GM18909 (cell line): ENCODE measurements at regions not wholly inside any gene's neighbourhood (a gene's known extent, or its start where the extent isn't known, plus 50 kb on each side); places are given as distances from the start of the nearest gene placed in this dataset.

Experiments
- ATAC-seq: cut with Tn5 transposase; IDR thresholded peaks from one replicate; pipeline ENCODE4 v1.9.1; 2021; ENCODE audit warnings: mild to moderate bottlenecking; ENCODE audit not compliant: unreplicated experiment, poor library complexity

DNA sequence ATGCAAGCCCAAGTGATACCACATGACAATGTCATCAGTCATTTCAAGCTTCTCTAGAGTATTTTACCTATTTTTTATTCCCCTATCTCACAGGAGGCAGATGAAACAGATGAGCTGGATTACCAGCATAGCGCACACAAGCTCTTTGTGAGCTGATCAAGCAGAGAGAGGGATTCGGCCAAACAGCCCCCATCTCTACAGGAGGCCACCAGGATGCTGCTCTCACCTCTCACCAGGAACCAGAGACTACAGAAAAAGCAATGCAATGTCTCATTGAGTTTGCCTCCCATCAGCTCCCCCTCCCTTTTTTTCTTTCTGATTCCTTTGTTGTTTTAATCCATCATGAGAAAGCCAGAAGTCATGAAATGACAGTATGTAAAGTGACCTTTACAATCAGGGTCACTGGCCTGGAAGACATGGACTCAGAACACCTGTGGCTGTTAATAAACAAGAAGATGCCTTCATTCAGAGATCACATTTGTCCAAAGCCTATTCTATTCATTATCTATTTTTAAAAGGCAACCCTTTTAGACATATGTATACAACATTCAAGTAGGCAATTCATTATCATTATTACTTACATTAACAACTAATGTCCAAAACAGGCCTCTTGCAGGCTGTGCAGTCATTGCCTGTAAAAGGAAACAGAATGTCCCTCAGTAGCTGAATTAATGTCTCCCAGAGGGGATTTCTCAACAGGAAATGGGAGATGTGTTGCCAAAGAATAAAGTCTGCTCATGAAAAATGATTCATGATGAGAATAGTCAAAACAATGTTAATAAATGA is 656.6 kb downstream of the TBC1D4 start:
- ATAC-seq = no peak

- no peak for ATAC-seq
These were observed 661.2 kb downstream of the TBC1D4 start for GRCh38 chr13:74820809-74821208.

DNA sequence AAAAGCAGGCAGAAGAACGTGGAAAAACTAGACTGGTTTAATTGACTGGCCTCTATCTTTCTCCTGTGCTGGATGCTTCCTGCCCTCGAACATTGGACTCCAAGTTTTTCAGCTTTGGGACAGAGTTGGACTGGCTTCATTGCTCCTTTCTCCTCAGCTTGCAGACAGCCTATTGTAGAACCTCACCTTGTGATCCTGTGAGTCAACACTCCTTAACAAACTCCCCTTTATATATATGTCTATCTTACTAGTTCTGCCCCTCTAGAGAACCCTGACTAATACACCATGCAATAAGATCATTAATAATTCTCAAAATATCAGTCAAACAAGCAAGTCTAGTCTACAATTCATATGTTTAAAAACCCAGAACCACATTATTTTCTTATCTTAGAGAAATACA is 662.4 kb downstream of the TBC1D4 start:
- ATAC-seq = no peak

DNA sequence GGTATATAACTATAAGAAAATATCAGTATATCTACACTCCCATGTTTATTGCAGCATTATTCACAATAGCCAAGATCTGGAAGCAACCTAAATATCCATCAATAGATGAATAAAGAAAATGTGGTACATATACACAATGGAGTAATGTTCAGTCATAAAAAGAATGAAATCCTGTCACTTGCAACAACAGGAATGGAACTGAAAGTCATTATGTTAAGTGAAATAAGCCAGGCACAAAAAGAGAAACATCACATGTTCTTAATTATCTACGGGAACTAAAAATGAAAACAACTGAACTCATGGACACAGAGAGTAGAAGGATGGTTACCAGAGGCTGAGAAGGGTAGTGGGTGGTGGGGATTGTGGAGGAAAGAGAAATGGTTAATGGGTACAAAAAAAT is 665.2 kb downstream of the TBC1D4 start:
- no peak for ATAC-seq

DNA sequence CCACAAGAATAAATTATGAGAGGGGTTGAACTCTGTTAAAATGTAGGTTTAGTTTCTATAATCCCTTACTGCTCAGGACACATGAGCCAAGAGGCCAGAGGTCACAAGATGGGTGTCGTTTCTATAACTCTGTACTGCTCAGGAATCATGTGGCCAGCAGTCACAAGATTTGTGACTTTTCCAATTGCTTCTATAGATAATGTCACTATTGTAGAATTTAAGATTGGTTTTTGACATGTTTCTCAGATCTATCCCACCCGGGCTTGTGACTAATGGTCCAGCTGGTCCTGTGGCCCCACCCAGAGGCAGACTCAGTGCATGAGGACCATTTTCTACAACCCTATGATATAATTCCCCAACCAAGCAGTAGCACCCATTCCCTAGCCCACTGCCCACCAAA is 662.0 kb upstream of the KLF12 start:
- ATAC-seq = no peak

DNA sequence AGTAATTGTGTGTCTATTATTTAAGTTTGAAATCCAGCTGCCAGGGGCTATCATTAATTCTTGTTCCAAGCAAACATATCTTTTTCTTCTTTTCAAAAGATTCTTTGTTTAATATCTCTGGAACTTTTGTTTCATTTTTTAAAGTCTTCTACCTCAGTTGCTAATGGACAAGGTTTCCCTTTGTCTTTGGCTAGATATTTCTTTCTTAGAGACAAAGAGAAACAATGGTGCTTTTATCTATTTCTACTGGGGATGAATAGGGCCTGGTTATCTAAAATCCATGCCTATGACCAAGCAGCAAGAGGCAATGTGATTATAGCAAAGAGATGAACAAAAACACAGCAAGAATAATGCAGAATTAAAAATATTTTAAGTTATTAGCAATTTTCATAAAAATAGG is 661.3 kb upstream of the KLF12 start:
- no peak for ATAC-seq

DNA sequence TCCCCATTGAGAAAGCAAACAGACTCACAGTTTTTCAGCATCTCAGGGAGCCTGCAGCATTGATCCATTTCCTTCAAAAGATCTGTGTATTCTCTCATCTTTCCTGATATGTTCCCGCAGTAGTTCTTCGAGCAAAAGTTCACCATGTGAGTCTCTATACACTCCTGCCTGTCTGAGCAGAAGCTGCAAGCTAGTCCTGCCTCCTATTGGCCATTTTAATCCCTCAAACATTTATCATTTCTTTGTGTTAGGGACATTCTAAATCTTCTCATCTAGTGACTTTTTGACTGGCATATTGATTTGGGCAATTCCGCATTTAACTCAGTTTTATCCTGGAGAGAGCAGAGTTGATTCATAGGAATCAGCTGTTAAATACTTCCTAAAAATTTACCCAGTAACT is 660.4 kb upstream of the KLF12 start:
- no peak for ATAC-seq

GRCh38 chr13:74794147-74794546 is 659.9 kb upstream of the KLF12 start:
- ATAC-seq = no peak

DNA sequence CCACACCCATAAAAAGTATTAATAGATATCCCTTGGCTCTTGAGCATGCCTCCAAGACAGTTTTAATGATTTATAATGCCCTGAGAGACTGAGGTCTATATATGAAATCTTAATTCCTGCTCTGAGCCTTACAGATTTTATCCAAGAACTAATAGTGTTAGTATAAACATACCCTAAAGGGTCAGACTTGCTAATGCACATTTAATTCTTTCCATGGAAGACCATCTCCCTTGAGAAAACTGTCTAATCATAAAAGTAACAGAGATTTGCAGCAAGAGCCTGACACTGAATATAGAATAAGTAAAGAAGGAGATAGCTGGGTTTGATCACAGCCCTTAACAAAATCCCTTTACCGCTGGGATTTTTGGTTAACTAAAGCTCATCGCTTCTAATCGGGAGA is 650.8 kb upstream of the KLF12 start:
- no peak for ATAC-seq

DNA sequence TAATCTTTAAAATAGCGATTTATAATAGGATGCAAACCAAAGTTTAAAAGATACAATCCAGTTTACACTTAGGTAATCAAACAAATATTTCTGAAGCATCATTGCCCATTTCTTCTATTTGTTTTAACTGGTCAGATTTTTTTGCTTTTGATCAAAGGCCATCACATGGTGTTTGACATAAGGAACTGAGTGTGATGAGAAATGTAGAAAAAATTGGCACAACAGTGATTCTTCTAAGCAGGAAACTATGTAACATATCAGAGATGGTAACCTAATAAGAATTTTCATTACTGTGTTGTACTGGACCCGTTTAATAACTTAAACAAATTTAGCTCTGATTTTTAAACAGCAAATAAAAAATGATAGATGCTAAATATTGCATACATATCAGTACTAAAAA is 644.7 kb upstream of the KLF12 start:
- ATAC-seq = no peak

GRCh38 chr13:74778087-74778486 is 643.9 kb upstream of the KLF12 start:
- no peak for ATAC-seq

DNA sequence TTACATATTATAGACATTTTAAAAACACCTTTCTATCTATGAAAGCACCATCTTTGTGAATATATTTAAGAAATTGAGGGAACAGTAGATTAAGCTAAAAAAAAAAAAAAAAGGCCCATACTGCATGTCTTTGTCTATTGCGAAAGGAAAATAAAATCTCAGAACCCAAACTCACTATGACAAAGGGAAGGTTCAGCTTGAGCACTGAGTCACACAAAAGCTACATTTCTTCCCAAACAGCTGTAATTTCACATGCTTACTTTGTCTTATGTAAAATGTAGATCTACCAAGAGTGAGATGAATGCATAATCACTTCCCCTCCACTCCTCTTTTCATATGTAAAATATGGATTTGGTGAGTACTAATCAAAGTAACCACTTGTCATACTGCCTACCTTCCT is 640.1 kb upstream of the KLF12 start:
- no peak for ATAC-seq

DNA sequence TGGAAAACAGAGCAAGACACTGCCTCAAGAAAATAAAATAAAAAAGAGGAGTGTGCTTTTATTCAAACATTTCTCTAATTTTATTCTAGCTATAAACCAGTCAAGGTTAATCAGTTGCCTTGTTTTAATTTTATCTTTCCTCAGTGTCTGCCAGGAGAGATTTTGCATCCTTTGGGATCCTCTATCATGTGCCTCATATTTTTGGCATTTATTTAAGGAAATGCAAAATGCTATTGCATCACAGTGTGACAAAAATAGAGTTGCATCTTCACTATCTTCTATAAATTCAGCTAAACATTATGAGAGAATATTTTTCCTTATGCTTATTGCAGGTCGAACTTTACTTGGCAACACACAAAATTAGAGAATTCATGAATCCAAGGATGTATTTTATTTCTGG is 639.0 kb upstream of the KLF12 start:
- ATAC-seq = no peak

GRCh38 chr13:74771964-74772363 is 637.8 kb upstream of the KLF12 start:
- ATAC-seq = no peak

DNA sequence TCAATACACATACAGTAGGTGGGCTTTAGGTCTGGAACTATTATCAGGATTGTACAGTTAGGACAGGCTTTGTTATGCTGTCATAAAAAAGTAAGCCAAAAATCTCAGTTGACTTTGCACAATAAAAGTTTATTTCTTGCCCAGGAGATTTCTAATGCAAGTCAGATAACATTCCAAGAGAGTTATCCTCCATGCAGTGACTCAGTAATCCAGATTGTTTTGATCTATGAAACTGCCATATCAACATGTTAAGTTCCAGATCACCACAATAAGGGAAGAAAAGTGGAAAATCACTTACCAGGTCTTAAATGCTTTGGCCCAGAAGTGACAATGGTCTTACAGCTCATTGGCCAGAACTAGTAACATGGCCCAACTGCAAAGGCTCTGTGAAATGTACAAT is 636.2 kb upstream of the KLF12 start:
- ATAC-seq = no peak

GRCh38 chr13:74769333-74769732 is 635.1 kb upstream of the KLF12 start:
- no peak for ATAC-seq

- no peak for ATAC-seq
These were observed 634.4 kb upstream of the KLF12 start for GRCh38 chr13:74768521-74769085.

DNA sequence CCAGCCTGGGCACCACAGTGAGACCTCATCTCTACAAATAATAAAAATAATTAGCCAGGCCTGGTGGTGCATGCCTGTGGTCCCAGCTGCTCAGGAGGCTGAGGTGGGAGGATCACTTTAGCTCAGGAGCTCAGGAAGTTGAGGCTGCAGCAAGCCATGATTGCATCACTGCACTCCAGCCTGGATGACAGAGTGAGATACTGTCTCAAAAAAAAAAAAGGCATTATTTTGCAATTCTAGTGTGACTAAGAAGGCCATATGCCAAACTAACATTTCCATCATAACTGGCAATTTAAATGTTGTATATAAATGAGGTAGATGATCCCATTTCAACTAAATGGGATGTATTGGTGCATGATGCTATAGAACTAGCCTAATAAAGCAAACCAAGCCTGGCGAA is 632.8 kb upstream of the KLF12 start:
- no peak for ATAC-seq

- no peak for ATAC-seq
These were observed 631.8 kb upstream of the KLF12 start for GRCh38 chr13:74765955-74766354.

DNA sequence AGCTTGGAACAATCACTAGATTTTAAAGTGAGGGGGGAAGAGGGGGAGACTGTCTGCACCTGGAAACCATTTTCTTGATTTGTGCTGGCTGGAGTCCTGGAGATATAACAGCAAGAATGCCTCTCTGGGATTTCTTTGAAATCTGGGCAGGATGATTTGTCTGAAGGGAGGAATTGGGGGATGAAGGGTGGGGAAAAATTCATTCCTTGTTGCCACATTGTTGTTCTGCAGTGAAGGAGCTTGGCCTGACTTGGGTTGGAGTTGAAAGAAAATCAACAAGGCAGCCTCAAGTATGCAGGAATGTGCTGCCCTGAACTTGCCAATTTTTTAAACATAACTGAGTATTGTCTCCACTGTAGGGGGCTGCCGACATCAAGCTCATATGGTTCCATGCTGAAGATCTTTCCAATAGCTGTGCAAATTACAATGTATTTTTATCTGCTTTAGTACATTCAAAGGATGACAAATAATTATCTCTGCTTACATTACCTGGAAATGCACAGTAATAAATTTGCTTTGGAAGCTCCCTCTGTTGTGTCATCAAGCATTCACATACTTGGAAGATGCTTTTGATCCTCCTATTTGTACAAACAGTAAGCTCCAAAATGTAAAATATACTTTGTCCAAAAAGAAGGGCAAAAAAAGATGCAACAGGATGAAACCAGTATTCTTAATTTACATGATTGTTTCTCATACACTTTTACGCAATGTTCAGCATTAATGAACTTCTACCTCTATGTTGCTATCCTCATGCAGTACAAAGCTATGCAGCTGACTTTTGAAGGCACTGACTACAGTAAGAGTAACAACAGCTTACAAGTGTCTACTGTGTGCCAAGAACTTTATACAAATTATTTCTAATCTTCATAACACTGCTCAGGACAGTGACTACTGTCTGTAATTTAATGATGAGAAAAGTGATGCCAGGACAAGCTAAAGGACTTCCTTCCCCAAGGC is 627.9 kb upstream of the KLF12 start:
- ATAC-seq = no peak

- no peak for ATAC-seq
These were observed 624.0 kb upstream of the KLF12 start for GRCh38 chr13:74758188-74758587.
